BLaER1 (cell line): ENCODE measurements at regions not wholly inside any gene's neighbourhood (a gene's known extent, or its start where the extent isn't known, plus 50 kb on each side); places are given as distances from the start of the nearest gene placed in this dataset.

ENCODE experiments used
- H3K27ac ChIP-seq: shearing (Covaris generic); formaldehyde crosslinking; 2 replicates; pipeline ENCODE4 v1.8.1; 2022
- H3K27me3 ChIP-seq: shearing (Covaris generic); formaldehyde crosslinking; 2 replicates; pipeline ENCODE4 v1.8.1; 2022
- H3K36me3 ChIP-seq: shearing (Covaris generic); formaldehyde crosslinking; 2 replicates; pipeline ENCODE4 v1.8.1; 2022
- H3K4me1 ChIP-seq: shearing (Covaris generic); formaldehyde crosslinking; 2 replicates; pipeline ENCODE4 v1.8.1; 2022
- H3K4me2 ChIP-seq: shearing (Covaris generic); formaldehyde crosslinking; 2 replicates; pipeline ENCODE4 v1.8.1; 2022
- H3K4me3 ChIP-seq: shearing (Covaris generic); formaldehyde crosslinking; 2 replicates; pipeline ENCODE4 v1.8.1; 2022
- H3K9ac ChIP-seq: shearing (Covaris generic); formaldehyde crosslinking; 2 replicates; pipeline ENCODE4 v1.8.1; 2022
- H3K9me3 ChIP-seq: shearing (Covaris generic); formaldehyde crosslinking; 2 replicates; pipeline ENCODE4 v1.8.1; 2022
- H4K20me1 ChIP-seq: shearing (Covaris generic); formaldehyde crosslinking; 2 replicates; pipeline ENCODE4 v1.8.1; 2022
- Cebpa-rat ChIP-seq: shearing (Covaris generic); IDR thresholded peaks from 2 replicates; pipeline ENCODE4 v1.8.1; 2022

GRCh38 chr4:34261799-34262314 lies 1982.5 kb downstream of the ARAP2 start:
- no peaks in the 10 kb centered on the region for H3K36me3 ChIP-seq
- no peak overlapping the region for H3K27ac ChIP-seq
- H3K9me3 ChIP-seq, result peaks cover 13% of the 10 kb centered on the region
- no peak overlapping the region for H3K4me3 ChIP-seq
- no peak for TF ChIP-seq Cebpa-rat
- H4K20me1 ChIP-seq, result no peaks in the 10 kb centered on the region
- H3K4me1 ChIP-seq, result peaks cover 6% of the 10 kb centered on the region; the same call in 1 of the 2 replicates
- no peak overlapping the region for H3K4me2 ChIP-seq
- H3K27me3 ChIP-seq, result no peaks in the 10 kb centered on the region
- no peak overlapping the region for H3K9ac ChIP-seq

GRCh38 chr4:34269613-34270012 lies 1974.7 kb downstream of the ARAP2 start:
- Histone ChIP-seq H3K36me3 (no peaks in the 10 kb centered on the region), H3K4me1 (peaks cover 6% of the 10 kb centered on the region; the same call in 1 of the 2 replicates), H3K9me3 (peaks cover under 1% of the 10 kb centered on the region; the same call in 1 of the 2 replicates), H3K4me2 (no peak overlapping the region), H3K9ac (no peak overlapping the region), H3K27ac (no peak overlapping the region), H3K27me3 (no peaks in the 10 kb centered on the region), H3K4me3 (no peak overlapping the region), H4K20me1 (no peaks in the 10 kb centered on the region)
- no peak for TF ChIP-seq Cebpa-rat

GRCh38 chr4:34271479-34272355 lies 1972.6 kb downstream of the ARAP2 start:
- no peak overlapping the region for H3K9ac ChIP-seq
- no peak overlapping the region for H3K4me3 ChIP-seq
- no peak for TF ChIP-seq Cebpa-rat
- H3K27ac ChIP-seq, result no peak overlapping the region
- no peak overlapping the region for H3K4me2 ChIP-seq
- H3K4me1 ChIP-seq, result no peaks in the 10 kb centered on the region
- no peaks in the 10 kb centered on the region for H3K36me3 ChIP-seq
- no peaks in the 10 kb centered on the region for H4K20me1 ChIP-seq
- no peaks in the 10 kb centered on the region for H3K27me3 ChIP-seq
- no peaks in the 10 kb centered on the region for H3K9me3 ChIP-seq

GRCh38 chr4:34279011-34279410 lies 1965.3 kb downstream of the ARAP2 start:
- Histone ChIP-seq H3K4me3 (no peak overlapping the region), H3K27me3 (no peaks in the 10 kb centered on the region), H4K20me1 (no peaks in the 10 kb centered on the region), H3K4me2 (no peak overlapping the region), H3K9ac (no peak overlapping the region), H3K27ac (no peak overlapping the region), H3K4me1 (no peaks in the 10 kb centered on the region), H3K36me3 (no peaks in the 10 kb centered on the region), H3K9me3 (no peaks in the 10 kb centered on the region)
- TF ChIP-seq Cebpa-rat, result no peak

GRCh38 chr4:34280131-34280530 lies 1964.2 kb downstream of the ARAP2 start:
- Histone ChIP-seq H3K4me3 (no peak overlapping the region), H3K9me3 (no peaks in the 10 kb centered on the region), H3K27ac (no peak overlapping the region), H3K4me1 (no peaks in the 10 kb centered on the region), H4K20me1 (no peaks in the 10 kb centered on the region), H3K4me2 (no peak overlapping the region), H3K27me3 (no peaks in the 10 kb centered on the region), H3K9ac (no peak overlapping the region), H3K36me3 (no peaks in the 10 kb centered on the region)
- no peak for TF ChIP-seq Cebpa-rat

- H3K27ac ChIP-seq, result no peak overlapping the region
- H3K9ac ChIP-seq, result no peak overlapping the region
- no peaks in the 10 kb centered on the region for H4K20me1 ChIP-seq
- no peaks in the 10 kb centered on the region for H3K36me3 ChIP-seq
- H3K9me3 ChIP-seq, result no peaks in the 10 kb centered on the region
- no peak overlapping the region for H3K4me2 ChIP-seq
- TF ChIP-seq Cebpa-rat, result no peak
- H3K4me3 ChIP-seq, result no peak overlapping the region
- H3K27me3 ChIP-seq, result no peaks in the 10 kb centered on the region
- H3K4me1 ChIP-seq, result no peaks in the 10 kb centered on the region
Observed at GRCh38 chr4:34281826-34282225, 1962.5 kb downstream of the ARAP2 start.

- Histone ChIP-seq H3K27me3 (no peaks in the 10 kb centered on the region), H3K36me3 (no peaks in the 10 kb centered on the region), H4K20me1 (no peaks in the 10 kb centered on the region), H3K4me1 (no peaks in the 10 kb centered on the region), H3K4me3 (no peak overlapping the region), H3K27ac (no peak overlapping the region), H3K4me2 (no peak overlapping the region), H3K9ac (no peak overlapping the region), H3K9me3 (no peaks in the 10 kb centered on the region)
- no peak for TF ChIP-seq Cebpa-rat
Observed at GRCh38 chr4:34289489-34289888, 1954.8 kb downstream of the ARAP2 start.

- no peak overlapping the region for H3K27ac ChIP-seq
Observed at GRCh38 chr4:34289962-34290361, 1954.4 kb downstream of the ARAP2 start.

GRCh38 chr4:34293459-34293858 lies 1950.9 kb downstream of the ARAP2 start:
- Histone ChIP-seq H3K9me3 (no peaks in the 10 kb centered on the region), H3K9ac (no peak overlapping the region), H3K4me2 (no peak overlapping the region), H3K27ac (no peak overlapping the region), H3K4me1 (no peaks in the 10 kb centered on the region), H3K36me3 (no peaks in the 10 kb centered on the region), H3K27me3 (no peaks in the 10 kb centered on the region), H3K4me3 (no peak overlapping the region), H4K20me1 (no peaks in the 10 kb centered on the region)
- no peak for TF ChIP-seq Cebpa-rat

More at GRCh38 chr4:34289962-34290361, 1954.4 kb downstream of the ARAP2 start:
- H3K36me3 ChIP-seq, result no peaks in the 10 kb centered on the region
- no peak overlapping the region for H3K4me2 ChIP-seq
- no peaks in the 10 kb centered on the region for H3K4me1 ChIP-seq
- no peak for TF ChIP-seq Cebpa-rat
- H4K20me1 ChIP-seq, result no peaks in the 10 kb centered on the region
- H3K4me3 ChIP-seq, result no peak overlapping the region
- no peaks in the 10 kb centered on the region for H3K9me3 ChIP-seq
- H3K27me3 ChIP-seq, result no peaks in the 10 kb centered on the region
- no peak overlapping the region for H3K9ac ChIP-seq

GRCh38 chr4:34309383-34309906 lies 1934.9 kb downstream of the ARAP2 start:
- H3K4me1 ChIP-seq, result no peaks in the 10 kb centered on the region
- H3K4me2 ChIP-seq, result no peak overlapping the region
- no peak overlapping the region for H3K4me3 ChIP-seq
- no peak for TF ChIP-seq Cebpa-rat
- no peaks in the 10 kb centered on the region for H3K27me3 ChIP-seq
- H3K9ac ChIP-seq, result no peak overlapping the region
- no peaks in the 10 kb centered on the region for H3K9me3 ChIP-seq
- no peaks in the 10 kb centered on the region for H4K20me1 ChIP-seq
- H3K36me3 ChIP-seq, result no peaks in the 10 kb centered on the region
- H3K27ac ChIP-seq, result no peak overlapping the region
